ENCODE measurements at regions not wholly inside any gene's neighbourhood (a gene's known extent, or its start where the extent isn't known, plus 50 kb on each side); places are given as distances from the start of the nearest gene placed in this dataset.

GRCh38 chr2:121890041-121890440, 134.6 kb downstream of the TSN start:
- intact Hi-C loops (cut with DNase I): no loop called here
- WGBS, 3 donors: 64 to 75% (median 68%) methylated on average over 9 of the region's 9 CpGs
- no peak for TF ChIP-seq CTCF (IDR thresholded peaks at IDR 0.05)

GRCh38 chr2:121895723-121896571, 140.5 kb downstream of the TSN start:
- no peaks in the 10 kb centered on the region for H3K36me3 ChIP-seq (ENCODE audit: insufficient read depth in 1 of 2, low read depth in 1 of 2)
- no peaks in the 10 kb centered on the region for H3K9me3 ChIP-seq
- 64 to 71% (median 66%) methylated on average over 14 of the region's 14 CpGs for WGBS, 3 donors
- no peak overlapping the region for H3K4me3 ChIP-seq
- DNase-seq (no peak), ATAC-seq (no peak)
- H3K27ac ChIP-seq: no peak overlapping the region
- no peaks in the 10 kb centered on the region for H3K27me3 ChIP-seq (ENCODE audit: insufficient read depth in 3 of 3, low read length in 2 of 3)
- TF ChIP-seq CTCF (IDR thresholded peaks at IDR 0.05): no peak
- intact Hi-C loops (cut with DNase I): no loop called here
- no peaks in the 10 kb centered on the region for H3K4me1 ChIP-seq

More at GRCh38 chr2:121890041-121890440, 134.6 kb downstream of the TSN start:
- DNase-seq (no peak), ATAC-seq (no peak)
- Histone ChIP-seq H3K36me3 (ENCODE audit: insufficient read depth in 1 of 2, low read depth in 1 of 2) (no peaks in the 10 kb centered on the region), H3K27ac (no peak overlapping the region), H3K4me3 (no peak overlapping the region), H3K4me1 (no peaks in the 10 kb centered on the region), H3K27me3 (ENCODE audit: insufficient read depth in 3 of 3, low read length in 2 of 3) (peaks cover 0 to 4% (median 0%) of the 10 kb centered on the region in 3 donors), H3K9me3 (no peaks in the 10 kb centered on the region)

GRCh38 chr2:121897335-121897970, 142.0 kb downstream of the TSN start:
- ATAC-seq (no peak), DNase-seq (no peak)
- TF ChIP-seq CTCF (IDR thresholded peaks at IDR 0.05): no peak
- intact Hi-C loops (cut with DNase I): no loop called here
- Histone ChIP-seq H3K27ac (no peak overlapping the region), H3K4me1 (no peaks in the 10 kb centered on the region), H3K4me3 (no peak overlapping the region), H3K27me3 (ENCODE audit: insufficient read depth in 3 of 3, low read length in 2 of 3) (no peaks in the 10 kb centered on the region), H3K9me3 (no peaks in the 10 kb centered on the region), H3K36me3 (ENCODE audit: insufficient read depth in 1 of 2, low read depth in 1 of 2) (no peaks in the 10 kb centered on the region)
- 78 to 91% (median 81%) methylated on average over 5 of the region's 5 CpGs for WGBS, 3 donors

GRCh38 chr2:121898483-121898882, 143.0 kb downstream of the TSN start:
- intact Hi-C loops (cut with DNase I): no loop called here
- Histone ChIP-seq H3K4me3 (no peak overlapping the region), H3K27me3 (ENCODE audit: insufficient read depth in 3 of 3, low read length in 2 of 3) (no peaks in the 10 kb centered on the region), H3K27ac (no peak overlapping the region), H3K4me1 (no peaks in the 10 kb centered on the region), H3K36me3 (ENCODE audit: insufficient read depth in 1 of 2, low read depth in 1 of 2) (no peaks in the 10 kb centered on the region), H3K9me3 (no peaks in the 10 kb centered on the region)
- 67 to 70% (median 69%) methylated on average over 4 of the region's 4 CpGs for WGBS, 3 donors
- ATAC-seq: no peak
- no peak for DNase-seq
- no peak for TF ChIP-seq CTCF (IDR thresholded peaks at IDR 0.05)
